Fibroblast of lung (primary cell): ENCODE measurements at regions not wholly inside any gene's neighbourhood (a gene's known extent, or its start where the extent isn't known, plus 50 kb on each side); places are given as distances from the start of the nearest gene placed in this dataset.

Experiments
- DNase-seq, 2 donors: peaks; one replicate each; pipeline versions ENCODE4 v3.0.0 to v3.0.0-alpha.2; 2010; ENCODE audit warnings: low read depth in 2 of 2
- H2AFZ ChIP-seq: 2 replicates; pipeline ENCODE4 v1.5.1; 2012; ENCODE audit warnings: low read length, control low read depth, inconsistent platforms
- H3K27ac ChIP-seq: 2 replicates; pipeline ENCODE4 v1.5.1; 2011; ENCODE audit warnings: low read length, control low read depth; ENCODE audit not compliant: insufficient read depth
- H3K27me3 ChIP-seq: 2 replicates; pipeline ENCODE4 v1.5.1; 2011; ENCODE audit warnings: mild to moderate bottlenecking, low read length; ENCODE audit not compliant: control insufficient read depth, insufficient read depth
- H3K36me3 ChIP-seq: 2 replicates; pipeline ENCODE4 v1.5.1; 2011; ENCODE audit warnings: low read length; ENCODE audit not compliant: control insufficient read depth, insufficient read depth
- H3K4me1 ChIP-seq: 2 replicates; pipeline ENCODE4 v1.5.1; 2011; ENCODE audit warnings: low read length; ENCODE audit not compliant: control insufficient read depth, insufficient read depth; ENCODE audit errors: extremely low read depth
- H3K4me2 ChIP-seq: 2 replicates; pipeline ENCODE4 v1.5.1; 2011; ENCODE audit warnings: low read length, control low read depth; ENCODE audit not compliant: insufficient read depth; ENCODE audit errors: extremely low read depth
- H3K4me3 ChIP-seq, 4 experiments: fragments of 200-600 bp in 1 of 4; sonication (generic) in 1 of 4; replicated peaks in 1 of 4; 2 replicates each; pipeline ENCODE4 v1.5.1; 2011 to 2016; ENCODE audit warnings: low read length in 4 of 4, low read depth in 3 of 4, mild to moderate bottlenecking in 3 of 4, control low read depth in 2 of 4, inconsistent platforms in 1 of 4, mixed read lengths in 1 of 4; ENCODE audit not compliant: insufficient read depth in 1 of 4; ENCODE audit errors: control extremely low read depth in 1 of 4
- H3K79me2 ChIP-seq: 2 replicates; pipeline ENCODE4 v1.5.1; 2012; ENCODE audit warnings: mild to moderate bottlenecking, low read length, inconsistent platforms; ENCODE audit not compliant: control insufficient read depth, insufficient read depth
- H3K9ac ChIP-seq: 2 replicates; pipeline ENCODE4 v1.5.1; 2011; ENCODE audit warnings: mild to moderate bottlenecking, low read length, control low read depth; ENCODE audit not compliant: insufficient read depth
- H3K9me3 ChIP-seq: 2 replicates; pipeline ENCODE4 v1.5.1; 2012; ENCODE audit warnings: low read depth, low read length; ENCODE audit not compliant: control insufficient read depth, insufficient read depth
- H4K20me1 ChIP-seq: 2 replicates; pipeline ENCODE4 v1.5.1; 2011; ENCODE audit warnings: low read length; ENCODE audit not compliant: control insufficient read depth, insufficient read depth; ENCODE audit errors: extremely low read depth
- EZH2 ChIP-seq: IDR thresholded peaks from 2 replicates; pipeline ENCODE4 v1.5.1; 2012; ENCODE audit warnings: low read length, control low read depth, mild to moderate bottlenecking; ENCODE audit errors: missing control alignments
- TF ChIP-seq, protein P1 (sequence below), 2 donors: IDR thresholded peaks in 1 of 2; conservative IDR thresholded peaks in 1 of 2; 1 replicate in 1 of 2; 2 replicates in 1 of 2; pipeline ENCODE4 v1.5.1; 2011 to 2012; ENCODE audit warnings: low read length in 2 of 2, control low read depth in 1 of 2, inconsistent platforms in 1 of 2, low read depth in 1 of 2, mild to moderate bottlenecking in 1 of 2

DNA sequence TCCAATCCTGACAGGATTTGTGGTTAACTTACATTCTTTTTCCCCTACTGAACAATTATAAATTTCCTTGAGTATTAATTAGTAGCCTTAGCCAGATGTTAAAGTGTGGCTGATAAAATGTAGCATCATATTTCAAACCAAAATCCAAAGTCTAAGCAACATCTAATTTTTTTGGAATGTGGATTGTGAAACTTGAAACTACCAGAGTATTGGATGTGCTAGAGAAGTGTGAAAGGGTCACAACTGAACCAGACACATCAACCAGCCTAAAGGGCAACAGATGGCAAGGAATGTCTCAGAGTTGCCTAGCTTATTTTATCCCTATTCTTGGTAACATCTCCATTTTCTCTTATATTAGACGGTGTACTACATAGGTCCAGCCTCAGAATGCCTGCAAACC lies 153.1 kb upstream of the DCN start:
- Histone ChIP-seq H3K79me2 (no peaks in the 10 kb centered on the region), H3K4me3 (no peak overlapping the region), H3K9ac (no peak overlapping the region), H3K27ac (no peak overlapping the region), H3K36me3 (no peaks in the 10 kb centered on the region), H3K27me3 (no peaks in the 10 kb centered on the region), H4K20me1 (no peaks in the 10 kb centered on the region), H3K4me1 (no peaks in the 10 kb centered on the region), H3K9me3 (no peaks in the 10 kb centered on the region), H3K4me2 (no peak overlapping the region), H2AFZ (no peak overlapping the region)
- TF ChIP-seq EZH2 = no peak
- TF ChIP-seq, protein P1, sequence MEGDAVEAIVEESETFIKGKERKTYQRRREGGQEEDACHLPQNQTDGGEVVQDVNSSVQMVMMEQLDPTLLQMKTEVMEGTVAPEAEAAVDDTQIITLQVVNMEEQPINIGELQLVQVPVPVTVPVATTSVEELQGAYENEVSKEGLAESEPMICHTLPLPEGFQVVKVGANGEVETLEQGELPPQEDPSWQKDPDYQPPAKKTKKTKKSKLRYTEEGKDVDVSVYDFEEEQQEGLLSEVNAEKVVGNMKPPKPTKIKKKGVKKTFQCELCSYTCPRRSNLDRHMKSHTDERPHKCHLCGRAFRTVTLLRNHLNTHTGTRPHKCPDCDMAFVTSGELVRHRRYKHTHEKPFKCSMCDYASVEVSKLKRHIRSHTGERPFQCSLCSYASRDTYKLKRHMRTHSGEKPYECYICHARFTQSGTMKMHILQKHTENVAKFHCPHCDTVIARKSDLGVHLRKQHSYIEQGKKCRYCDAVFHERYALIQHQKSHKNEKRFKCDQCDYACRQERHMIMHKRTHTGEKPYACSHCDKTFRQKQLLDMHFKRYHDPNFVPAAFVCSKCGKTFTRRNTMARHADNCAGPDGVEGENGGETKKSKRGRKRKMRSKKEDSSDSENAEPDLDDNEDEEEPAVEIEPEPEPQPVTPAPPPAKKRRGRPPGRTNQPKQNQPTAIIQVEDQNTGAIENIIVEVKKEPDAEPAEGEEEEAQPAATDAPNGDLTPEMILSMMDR (conservative IDR thresholded peaks at IDR 0.05 in 1 of 2, IDR thresholded peaks at IDR 0.05 in 1 of 2; ENCODE audit: low read depth in 1 of 2, low read length in 2 of 2) = no peak
- DNase-seq = peak in 1 of 2 donors; percentile 27

DNA sequence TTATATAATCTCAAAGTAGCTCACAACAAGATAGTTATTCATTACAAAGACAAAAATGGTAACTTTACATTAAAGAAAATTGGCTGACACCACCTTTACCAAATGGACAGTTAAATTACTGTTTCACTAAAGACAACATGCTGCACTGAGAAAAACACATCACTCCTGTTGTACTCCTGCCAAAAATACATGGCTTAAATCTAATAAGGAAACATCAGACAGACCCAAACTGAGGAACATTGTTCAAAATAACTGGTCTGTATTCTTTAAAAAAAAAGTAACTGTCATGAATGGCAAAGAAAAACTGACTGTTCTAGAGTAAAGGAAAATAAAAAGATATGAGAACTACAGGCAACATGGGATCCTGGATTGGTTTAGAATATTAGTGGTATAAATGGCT lies 151.3 kb upstream of the DCN start:
- no peak overlapping the region for H3K9ac ChIP-seq
- DNase-seq = no peak
- H3K27me3 ChIP-seq = no peaks in the 10 kb centered on the region
- no peak overlapping the region for H2AFZ ChIP-seq
- no peak overlapping the region for H3K4me2 ChIP-seq
- H4K20me1 ChIP-seq = no peaks in the 10 kb centered on the region
- no peak overlapping the region for H3K4me3 ChIP-seq
- TF ChIP-seq, protein P1 (conservative IDR thresholded peaks at IDR 0.05 in 1 of 2, IDR thresholded peaks at IDR 0.05 in 1 of 2; ENCODE audit: low read depth in 1 of 2, low read length in 2 of 2) = no peak
- no peak for TF ChIP-seq EZH2
- no peaks in the 10 kb centered on the region for H3K4me1 ChIP-seq
- no peak overlapping the region for H3K27ac ChIP-seq
- no peaks in the 10 kb centered on the region for H3K79me2 ChIP-seq
- no peaks in the 10 kb centered on the region for H3K36me3 ChIP-seq
- H3K9me3 ChIP-seq = no peaks in the 10 kb centered on the region

GRCh38 chr12:91332302-91332701 lies 149.7 kb upstream of the DCN start:
- H3K4me1 ChIP-seq = peaks cover 4% of the 10 kb centered on the region
- no peak overlapping the region for H3K4me3 ChIP-seq
- no peak overlapping the region for H3K27ac ChIP-seq
- no peak overlapping the region for H3K4me2 ChIP-seq
- no peaks in the 10 kb centered on the region for H3K36me3 ChIP-seq
- no peaks in the 10 kb centered on the region for H3K79me2 ChIP-seq
- DNase-seq = peak in 1 of 2 donors; percentile 65
- no peaks in the 10 kb centered on the region for H3K9me3 ChIP-seq
- H3K9ac ChIP-seq = no peak overlapping the region
- H2AFZ ChIP-seq = no peak overlapping the region
- no peaks in the 10 kb centered on the region for H4K20me1 ChIP-seq
- no peaks in the 10 kb centered on the region for H3K27me3 ChIP-seq
- no peak for TF ChIP-seq EZH2
- TF ChIP-seq, protein P1 (conservative IDR thresholded peaks at IDR 0.05 in 1 of 2, IDR thresholded peaks at IDR 0.05 in 1 of 2; ENCODE audit: low read depth in 1 of 2, low read length in 2 of 2) = peak in 1 of 2 donors; percentile 19
